ENCODE measurements at regions not wholly inside any gene's neighbourhood (a gene's known extent, or its start where the extent isn't known, plus 50 kb on each side); places are given as distances from the start of the nearest gene placed in this dataset.
"Not testable (repeated sequence)": the region's sequence is repeated elsewhere in the genome, so short reads cannot be mapped to it uniquely, and the experiment has no call there.

DNA sequence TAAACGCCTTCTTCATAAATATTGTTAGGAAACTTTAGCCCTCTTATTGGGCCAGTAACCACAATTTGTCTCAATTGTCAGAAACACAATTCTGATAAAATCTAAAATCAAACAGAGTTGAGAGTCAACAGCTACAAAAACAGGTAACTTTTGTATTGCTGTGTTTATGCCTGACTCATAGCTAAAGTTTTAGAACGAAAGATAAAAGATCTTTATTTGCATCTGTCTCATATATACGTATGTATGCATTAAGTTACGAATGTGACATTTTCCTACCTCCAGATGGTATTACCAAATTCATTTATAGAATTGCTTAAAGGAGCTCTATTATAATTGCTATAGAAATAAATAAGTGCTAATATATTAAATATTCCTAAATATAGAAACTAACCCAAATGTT is 887.9 kb upstream of the NDST4 start:
- no peak for DNase-seq

DNA sequence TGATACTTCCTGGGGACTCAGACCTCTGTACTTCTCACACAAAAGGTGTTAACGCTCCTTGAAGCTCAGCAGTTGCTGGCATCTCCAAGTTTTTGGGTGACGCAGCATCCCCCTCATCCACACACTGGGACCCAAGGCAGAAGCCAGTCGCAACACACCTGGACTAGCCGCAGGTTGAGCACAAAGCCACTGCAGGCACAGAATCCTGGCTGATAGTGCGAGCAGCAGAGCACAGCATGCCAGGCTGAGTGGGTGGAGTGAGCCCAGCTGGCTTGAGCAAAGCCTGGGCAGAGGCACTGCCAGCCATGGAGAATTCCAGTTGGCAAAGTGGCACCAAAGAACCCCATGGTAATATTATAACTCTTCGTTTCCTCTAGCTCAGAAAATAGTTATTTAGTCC is 873.2 kb upstream of the NDST4 start:
- no peak for DNase-seq

DNA sequence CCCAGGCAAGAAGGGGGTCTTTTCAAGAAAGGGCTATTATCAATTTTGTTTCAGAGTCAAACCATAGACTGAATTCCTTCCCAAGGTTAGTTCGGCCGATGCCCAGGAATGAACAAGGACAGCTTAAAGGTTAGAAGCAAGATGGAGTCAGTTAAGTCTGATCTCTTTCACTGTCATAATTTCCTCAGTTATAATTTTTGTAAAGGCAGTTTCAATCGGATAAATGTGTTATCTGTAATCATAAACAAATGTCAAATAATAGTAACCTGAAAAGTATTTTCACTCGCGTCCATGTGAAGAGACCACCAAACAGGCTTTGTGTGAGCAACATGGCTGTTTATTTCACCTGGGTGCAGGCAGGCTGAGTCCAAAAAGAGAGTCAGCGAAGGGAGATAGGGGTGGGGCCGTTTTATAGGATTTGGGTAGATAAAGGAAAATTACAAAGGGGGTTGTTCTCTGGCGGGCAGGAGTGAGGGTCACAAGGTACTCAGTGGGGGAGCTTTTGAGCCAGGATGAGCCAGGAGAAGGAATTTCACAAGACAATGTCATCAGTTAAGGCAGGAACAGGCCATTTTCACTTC is 862.1 kb upstream of the NDST4 start:
- not testable (repeated sequence) for DNase-seq

- no peak for DNase-seq
Observed at GRCh38 chr4:115973768-115974167, 860.3 kb upstream of the NDST4 start.

DNA sequence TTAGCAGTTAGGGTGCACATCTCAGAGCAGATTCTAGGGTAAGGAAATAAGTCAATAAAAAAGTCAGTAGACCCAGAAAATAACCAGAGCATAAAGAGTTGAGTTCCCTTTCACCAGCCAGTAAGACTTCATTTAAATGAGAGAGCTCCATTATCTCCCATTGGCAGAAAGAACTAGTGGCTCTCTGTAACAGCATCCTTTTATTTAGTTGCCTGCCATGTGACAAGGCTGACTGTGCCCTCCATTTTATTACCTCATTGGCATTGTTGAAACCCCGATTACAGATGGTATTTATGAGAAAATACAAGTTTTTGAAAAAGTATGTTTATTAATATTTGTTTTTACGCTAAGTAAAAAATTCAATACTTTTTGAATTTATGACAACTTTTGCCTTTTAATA is 859.5 kb upstream of the NDST4 start:
- no peak for DNase-seq

DNA sequence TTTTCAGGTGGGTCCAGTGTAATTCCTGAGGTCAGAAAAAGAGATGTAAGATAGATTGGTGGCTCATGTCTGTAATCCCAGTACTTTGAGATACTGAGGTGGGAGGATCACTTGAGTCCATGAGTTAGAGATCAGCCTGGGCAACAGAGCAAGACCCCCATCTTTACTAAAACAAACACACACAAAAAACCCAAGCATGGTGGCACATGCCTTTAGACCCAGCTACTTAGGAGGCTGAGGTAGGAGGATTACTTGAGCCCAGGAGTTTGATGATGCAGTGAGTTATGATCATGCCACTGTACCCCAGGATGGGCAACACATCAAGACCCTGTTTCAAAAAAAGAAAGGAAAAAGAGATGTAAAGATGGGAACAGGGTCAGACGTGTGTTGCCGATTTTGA is 857.4 kb upstream of the NDST4 start:
- no peak for DNase-seq

DNA sequence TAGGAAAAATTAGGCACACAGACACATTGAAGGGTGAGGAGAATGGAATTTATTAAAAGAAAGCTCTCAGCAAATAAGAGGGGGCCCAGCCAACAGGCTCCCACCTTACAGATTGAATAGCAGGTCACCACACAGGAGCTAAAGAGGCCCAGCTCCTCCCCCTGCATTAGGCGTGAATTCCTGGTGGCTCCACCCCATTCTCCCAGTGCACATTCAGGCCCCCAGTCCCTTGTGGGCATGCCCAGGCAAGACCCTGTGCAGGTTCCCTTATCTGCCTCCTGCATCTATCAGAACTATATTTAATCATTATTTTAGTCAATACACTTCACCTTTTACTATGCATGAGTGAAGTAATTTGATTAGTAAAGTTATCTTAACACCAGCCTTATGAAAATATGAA is 856.3 kb upstream of the NDST4 start:
- no peak for DNase-seq

GRCh38 chr4:115965588-115965987 is 852.2 kb upstream of the NDST4 start:
- no peak for DNase-seq

DNA sequence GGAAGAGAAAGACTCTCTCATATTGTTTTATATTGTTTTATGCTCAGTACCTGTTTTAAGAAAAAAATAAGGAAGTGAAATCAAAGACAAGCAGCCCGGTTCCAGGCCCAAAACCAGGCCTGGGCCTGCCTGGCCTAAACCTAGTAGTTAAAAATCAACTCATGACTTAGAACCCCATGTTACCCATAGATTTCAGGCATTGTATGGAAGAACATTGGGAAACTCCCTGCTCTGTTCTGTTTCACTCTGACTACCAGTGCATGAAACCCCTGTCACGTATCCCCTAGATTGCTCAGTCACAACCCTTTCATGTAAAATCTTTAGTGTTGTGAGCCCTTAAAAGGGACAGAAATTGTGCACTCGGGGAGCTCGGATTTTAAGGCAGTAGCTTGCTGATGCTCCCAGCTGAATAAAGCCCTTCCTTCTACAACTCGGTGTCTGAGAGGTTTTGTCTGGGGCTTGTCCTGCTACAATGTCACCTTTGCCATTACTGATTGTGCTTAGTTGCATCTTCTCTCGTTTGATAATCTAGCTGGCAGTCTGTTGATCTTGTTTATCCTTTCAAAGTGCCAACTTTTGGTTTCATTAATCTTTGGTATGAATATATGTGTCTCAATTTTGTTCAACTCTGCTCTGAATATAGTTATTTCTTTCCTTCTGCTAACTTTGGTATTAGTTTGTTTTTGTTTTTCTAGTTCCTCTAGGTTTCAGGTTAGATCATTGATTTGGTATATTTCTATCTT is 842.8 kb upstream of the NDST4 start:
- not testable (repeated sequence) for DNase-seq

GRCh38 chr4:115950806-115951205 is 837.4 kb upstream of the NDST4 start:
- DNase-seq, result no peak

DNA sequence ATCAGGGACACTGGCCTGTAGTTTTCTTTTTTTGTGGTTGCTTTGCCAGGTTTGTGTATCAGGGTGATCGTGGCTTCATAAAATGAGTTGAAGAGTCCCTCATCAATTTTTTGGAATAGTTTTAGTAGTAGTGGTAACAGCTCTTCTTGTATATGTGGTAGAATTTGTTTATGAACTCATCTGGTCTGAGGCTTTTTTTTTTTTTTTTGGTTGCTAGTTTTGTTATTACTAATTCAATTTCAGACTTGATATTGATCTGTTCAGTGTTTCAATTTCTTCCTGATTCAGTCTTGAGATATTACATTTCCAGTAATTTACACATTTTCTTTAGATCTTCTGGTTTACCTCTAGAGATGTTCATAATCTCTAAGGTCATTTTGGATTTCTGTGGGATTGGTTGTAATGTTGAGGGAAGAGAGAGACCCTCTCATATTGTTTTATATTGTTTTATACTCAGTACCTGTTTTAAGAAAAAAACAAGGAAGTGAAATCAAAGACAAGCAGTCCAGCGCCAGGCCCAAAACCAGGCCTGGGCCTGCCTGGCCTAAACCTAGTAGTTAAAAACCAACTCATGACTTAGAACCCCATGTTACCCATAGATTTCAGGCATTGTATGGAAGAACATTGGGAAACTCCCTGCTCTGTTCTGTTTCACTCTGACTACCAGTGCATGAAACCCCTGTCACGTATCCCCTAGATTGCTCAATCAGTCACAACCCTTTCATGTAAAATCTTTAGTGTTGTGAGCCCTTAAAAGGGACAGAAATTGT is 836.7 kb upstream of the NDST4 start:
- DNase-seq, result not testable (repeated sequence)

DNA sequence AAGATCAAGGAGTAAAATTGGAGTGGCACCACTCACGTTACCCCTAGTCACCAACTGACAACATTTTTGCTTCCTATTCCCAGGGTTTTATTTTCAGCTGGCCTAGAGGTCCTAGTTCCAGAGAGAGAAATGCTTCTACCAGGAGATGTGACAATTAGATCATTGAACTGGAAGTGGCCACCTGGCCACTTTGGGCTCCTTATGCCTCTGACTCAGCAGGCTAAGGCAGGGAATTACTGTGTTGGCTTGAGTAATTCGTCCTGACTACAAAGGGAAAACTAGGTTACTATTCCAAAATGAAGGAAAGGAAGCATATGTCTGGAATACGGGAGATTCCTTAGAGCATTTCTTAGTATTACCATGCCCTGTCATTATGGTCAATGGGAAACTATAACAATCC is 831.6 kb upstream of the NDST4 start:
- DNase-seq, result no peak

- DNase-seq, result no peak
Observed at GRCh38 chr4:115944146-115944905, 830.9 kb upstream of the NDST4 start.

GRCh38 chr4:115938764-115939443 is 825.5 kb upstream of the NDST4 start:
- DNase-seq, result no peak

- DNase-seq, result no peak
Observed at GRCh38 chr4:115929373-115929772, 816.0 kb upstream of the NDST4 start.

DNA sequence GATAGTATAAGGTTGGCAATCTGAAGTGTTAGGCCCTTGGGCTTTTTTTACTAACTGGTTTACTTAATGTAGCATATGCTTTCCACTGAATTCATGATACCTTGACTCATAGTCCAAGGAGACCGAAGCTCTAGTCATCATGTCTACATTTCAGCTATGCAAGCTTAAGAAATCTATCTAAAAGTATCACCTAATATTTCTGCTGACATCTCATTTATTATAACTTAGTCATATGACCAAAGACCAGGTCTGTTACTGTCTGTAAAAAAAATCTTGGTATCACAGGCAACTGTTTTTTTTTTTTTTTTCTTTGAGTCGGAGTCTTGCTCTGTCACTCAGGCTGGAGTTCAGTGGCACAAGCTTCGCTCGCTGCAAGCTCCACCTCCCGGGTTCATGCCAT is 814.0 kb upstream of the NDST4 start:
- no peak for DNase-seq

DNA sequence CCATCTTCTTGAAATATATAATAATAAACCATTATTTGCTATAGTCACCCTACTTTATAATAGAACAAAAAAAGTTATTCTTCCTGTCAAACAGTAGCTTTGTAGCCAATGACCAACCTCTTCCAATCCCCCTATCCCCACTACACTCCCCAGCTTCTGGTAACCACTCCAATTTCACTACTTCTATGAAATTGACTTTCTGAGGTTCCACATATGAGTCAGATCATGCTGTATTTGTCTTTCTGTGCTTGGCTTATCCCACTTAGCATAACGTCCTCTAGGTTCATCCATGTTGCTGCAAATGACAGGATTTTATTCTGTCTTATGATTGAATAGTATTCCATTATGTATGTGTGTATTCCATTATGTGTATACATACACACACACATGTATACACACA is 809.7 kb upstream of the NDST4 start:
- no peak for DNase-seq

DNA sequence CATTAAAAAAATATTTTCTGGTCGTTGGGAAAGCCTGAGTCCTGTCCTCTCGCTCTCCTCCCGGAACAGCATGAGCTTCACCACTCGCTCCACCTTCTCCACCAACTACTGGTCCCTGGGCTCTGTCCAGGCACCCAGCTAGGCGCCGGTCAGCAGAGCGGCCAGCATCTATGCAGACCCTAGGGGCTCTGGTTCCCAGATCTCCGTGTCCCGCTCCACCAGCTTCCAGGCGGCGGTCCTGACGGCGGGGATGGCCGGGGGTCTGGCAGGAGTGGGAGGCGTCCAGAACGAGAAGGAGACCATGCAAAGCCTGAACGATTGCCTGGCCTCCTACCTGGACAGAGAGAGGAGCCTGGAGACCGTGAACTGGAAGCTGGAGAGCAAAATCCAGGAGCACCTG is 807.2 kb upstream of the NDST4 start:
- no peak for DNase-seq

DNA sequence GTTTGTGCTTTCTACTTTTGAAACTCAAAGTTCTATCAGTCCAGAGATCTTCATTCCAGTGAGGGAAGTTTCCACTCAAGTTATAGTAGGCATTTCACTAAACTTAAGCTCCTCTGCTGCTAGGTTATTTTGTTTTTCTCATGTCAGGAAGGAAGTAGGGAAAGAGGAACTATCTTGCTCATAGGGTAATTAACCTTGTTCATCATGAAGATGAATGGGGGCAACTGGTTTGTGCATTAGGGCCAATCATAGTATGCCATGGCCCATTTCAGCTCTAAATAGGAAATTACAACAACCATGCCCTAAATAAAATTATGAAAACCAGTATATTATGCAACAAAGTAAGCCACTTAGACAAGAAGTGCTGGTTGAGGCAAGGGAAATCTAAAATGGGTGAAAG is 804.7 kb upstream of the NDST4 start:
- DNase-seq, result no peak

GRCh38 chr4:115906428-115906827 is 793.0 kb upstream of the NDST4 start:
- DNase-seq, result no peak

- DNase-seq, result no peak
Observed at GRCh38 chr4:115883847-115884246, 770.4 kb upstream of the NDST4 start.

DNA sequence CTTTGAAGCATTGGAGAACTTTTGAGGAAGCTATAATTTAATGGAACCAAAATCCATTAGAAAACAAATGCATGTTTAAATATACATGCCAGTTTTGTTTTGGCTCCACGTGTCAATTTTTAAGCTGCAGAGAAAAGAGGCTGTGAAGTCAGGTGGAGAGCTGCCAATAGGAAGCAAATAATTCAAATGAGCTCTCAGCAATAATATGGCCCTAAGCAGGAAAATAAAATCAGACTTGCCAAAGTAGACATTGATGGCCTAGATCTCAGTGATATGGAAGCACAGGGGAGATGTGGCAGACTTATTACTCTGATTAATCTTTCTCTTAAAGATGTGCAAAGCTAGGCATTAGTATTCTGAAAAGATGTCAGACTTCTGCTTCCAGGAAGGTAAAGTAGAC is 769.8 kb upstream of the NDST4 start:
- no peak for DNase-seq

- no peak for DNase-seq
Observed at GRCh38 chr4:115873048-115873447, 759.6 kb upstream of the NDST4 start.

Data from GF-D8 (cell line).